ENCODE measurements at regions not wholly inside any gene's neighbourhood (a gene's known extent, or its start where the extent isn't known, plus 50 kb on each side); places are given as distances from the start of the nearest gene placed in this dataset.

GRCh38 chr11:29645373-29645772, 371.5 kb downstream of the KCNA4 start:
- Histone ChIP-seq H3K9me2 (no peaks in the 10 kb centered on the region), H3K4me3 (ENCODE audit: low read depth in 2 of 2, low read length in 1 of 2) (no peak overlapping the region), H3K4me2 (no peak overlapping the region), H3K27me3 (ENCODE audit: insufficient read depth) (no peaks in the 10 kb centered on the region), H3K9ac (no peak overlapping the region), H3K36me3 (replicated peaks in 1 of 2; ENCODE audit: control insufficient read depth in 1 of 2, insufficient read depth in 2 of 2, low read length in 1 of 2) (no peaks in the 10 kb centered on the region), H4K20me1 (ENCODE audit: insufficient read depth) (no peaks in the 10 kb centered on the region), H3F3A (replicated peaks; ENCODE audit: insufficient read depth) (no peaks in the 10 kb centered on the region), H3K4me1 (ENCODE audit: control insufficient read depth in 1 of 2, insufficient read depth in 2 of 2, low read depth in 1 of 2, low read length in 1 of 2) (no peaks in the 10 kb centered on the region), H3K79me2 (ENCODE audit: insufficient read depth) (no peaks in the 10 kb centered on the region), H3K27ac (ENCODE audit: low read depth in 2 of 2, low read length in 1 of 2) (no peak overlapping the region), H2AFZ (ENCODE audit: low read depth) (no peak overlapping the region), H3K9me3 (no peaks in the 10 kb centered on the region)
- 18% methylated on average over 1 of the region's 1 CpG for WGBS (ENCODE audit: low lambda C conversion rate)
- no peak for DNase-seq
- TF ChIP-seq POLR2AphosphoS5 (IDR thresholded peaks at IDR 0.05; ENCODE audit: low read depth, low read length), result no peak
- TF ChIP-seq YY1 (IDR thresholded peaks at IDR 0.05; ENCODE audit: low read depth), result no peak
- no peak for TF ChIP-seq ZBTB33 (IDR thresholded peaks at IDR 0.05; ENCODE audit: borderline replicate concordance, low read depth)
- no peak for TF ChIP-seq GATA2 (CRISPR knock-in tag; IDR thresholded peaks at IDR 0.05)
- ChIA-PET POLR2A (no interaction called here), CTCF (no interaction called here)

DNA sequence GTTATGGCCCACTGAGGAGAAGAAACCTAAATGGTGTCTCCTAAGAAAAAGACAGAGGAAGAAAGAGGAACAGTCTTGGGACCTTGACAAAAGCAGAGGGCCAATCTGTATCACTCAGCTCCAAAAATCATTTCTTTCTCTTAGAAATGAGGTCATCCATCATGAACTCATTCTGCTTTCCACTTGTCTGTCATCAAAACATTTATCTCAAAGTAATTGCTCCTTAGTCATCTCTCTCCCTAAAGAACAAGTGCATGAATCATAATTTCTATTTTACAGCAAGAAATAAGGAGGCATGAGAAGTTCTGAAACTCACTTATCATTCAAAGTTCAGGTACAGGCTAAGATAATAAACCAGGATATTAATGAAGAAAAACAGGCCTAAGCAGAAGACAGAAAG, 375.6 kb downstream of the KCNA4 start:
- no peaks in the 10 kb centered on the region for H3K27me3 ChIP-seq (ENCODE audit: insufficient read depth)
- POLR2A ChIA-PET, result no interaction called here
- no peaks in the 10 kb centered on the region for H4K20me1 ChIP-seq (ENCODE audit: insufficient read depth)
- no peaks in the 10 kb centered on the region for H3K79me2 ChIP-seq (ENCODE audit: insufficient read depth)
- H3K36me3 ChIP-seq (replicated peaks in 1 of 2; ENCODE audit: control insufficient read depth in 1 of 2, insufficient read depth in 2 of 2, low read length in 1 of 2), result no peaks in the 10 kb centered on the region
- TF ChIP-seq EP300 (IDR thresholded peaks at IDR 0.05; ENCODE audit: borderline replicate concordance in 1 of 2, low read depth in 1 of 2, low read length in 1 of 2), result no peak
- no peak for TF ChIP-seq ZBTB33 (IDR thresholded peaks at IDR 0.05; ENCODE audit: borderline replicate concordance, low read depth)
- no peaks in the 10 kb centered on the region for H3K4me1 ChIP-seq (ENCODE audit: control insufficient read depth in 1 of 2, insufficient read depth in 2 of 2, low read depth in 1 of 2, low read length in 1 of 2)
- H3K4me3 ChIP-seq (ENCODE audit: low read depth in 2 of 2, low read length in 1 of 2), result no peak overlapping the region
- no peak overlapping the region for H3K27ac ChIP-seq (ENCODE audit: low read depth in 2 of 2, low read length in 1 of 2)
- H3K9ac ChIP-seq, result no peak overlapping the region
- CTCF ChIA-PET, result interaction anchor here (0.6 kb wide), 1 partner anchor 529 kb away, joined by 3 read pairs; no protein-coding TSS in a partner anchor
- no peak overlapping the region for H3K4me2 ChIP-seq
- H3K9me2 ChIP-seq, result no peaks in the 10 kb centered on the region
- no peaks in the 10 kb centered on the region for H3F3A ChIP-seq (replicated peaks; ENCODE audit: insufficient read depth)
- no peak overlapping the region for H2AFZ ChIP-seq (ENCODE audit: low read depth)
- no peaks in the 10 kb centered on the region for H3K9me3 ChIP-seq
- no peak for DNase-seq

DNA sequence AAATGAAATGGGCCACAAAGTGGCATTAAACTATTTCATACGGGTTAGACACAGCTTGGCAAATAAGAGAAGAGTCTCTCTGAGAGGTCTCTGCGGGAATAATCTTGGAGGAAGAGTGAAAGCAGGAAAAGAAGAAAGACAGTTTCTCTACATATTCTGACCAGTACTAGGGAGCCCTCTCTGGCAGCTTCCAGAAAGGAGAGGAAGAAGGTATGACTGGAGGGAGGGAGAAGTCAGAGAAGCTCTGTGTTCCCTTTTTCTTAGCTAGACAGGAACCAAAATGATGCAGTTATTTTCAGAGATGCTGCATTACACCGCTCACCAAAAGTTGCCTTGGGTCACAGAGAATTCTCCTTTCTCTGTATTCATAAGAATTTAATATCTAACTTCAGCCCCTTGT, 382.1 kb downstream of the KCNA4 start:
- H3K4me3 ChIP-seq (ENCODE audit: low read depth in 2 of 2, low read length in 1 of 2), result no peak overlapping the region
- no peaks in the 10 kb centered on the region for H3K4me1 ChIP-seq (ENCODE audit: control insufficient read depth in 1 of 2, insufficient read depth in 2 of 2, low read depth in 1 of 2, low read length in 1 of 2)
- H3K9me3 ChIP-seq, result no peaks in the 10 kb centered on the region
- H3K9me2 ChIP-seq, result no peaks in the 10 kb centered on the region
- no peaks in the 10 kb centered on the region for H3K36me3 ChIP-seq (replicated peaks in 1 of 2; ENCODE audit: control insufficient read depth in 1 of 2, insufficient read depth in 2 of 2, low read length in 1 of 2)
- H3K79me2 ChIP-seq (ENCODE audit: insufficient read depth), result no peaks in the 10 kb centered on the region
- H3K27ac ChIP-seq (ENCODE audit: low read depth in 2 of 2, low read length in 1 of 2), result no peak overlapping the region
- no peak overlapping the region for H2AFZ ChIP-seq (ENCODE audit: low read depth)
- H3K9ac ChIP-seq, result no peak overlapping the region
- no peak for DNase-seq
- ChIA-PET POLR2A (no interaction called here), CTCF (interaction anchor here (0.8 kb wide), 1 partner anchor 42 kb away, joined by 3 read pairs; no protein-coding TSS in a partner anchor)
- H3F3A ChIP-seq (replicated peaks; ENCODE audit: insufficient read depth), result no peaks in the 10 kb centered on the region
- no peak overlapping the region for H3K4me2 ChIP-seq
- WGBS (ENCODE audit: low lambda C conversion rate), result 4% methylated on average over 3 of the region's 3 CpGs
- H4K20me1 ChIP-seq (ENCODE audit: insufficient read depth), result no peaks in the 10 kb centered on the region
- no peaks in the 10 kb centered on the region for H3K27me3 ChIP-seq (ENCODE audit: insufficient read depth)
- TF ChIP-seq JUND (IDR thresholded peaks at IDR 0.05), result no peak
- no peak for TF ChIP-seq GABPA (IDR thresholded peaks at IDR 0.05; ENCODE audit: low read depth)
- no peak for TF ChIP-seq RXRA (IDR thresholded peaks at IDR 0.05; ENCODE audit: borderline replicate concordance, low read depth)
- TF ChIP-seq POLR2AphosphoS5 (IDR thresholded peaks at IDR 0.05; ENCODE audit: low read depth, low read length), result no peak
- TF ChIP-seq SMC3 (IDR thresholded peaks at IDR 0.05; ENCODE audit: low read depth, low read length), result no peak
- TF ChIP-seq EZH2phosphoT487 (IDR thresholded peaks at IDR 0.05; ENCODE audit: borderline replicate concordance, low read depth), result no peak
- no peak for TF ChIP-seq FOXM1 (IDR thresholded peaks at IDR 0.05; ENCODE audit: low read depth)
- no peak for TF ChIP-seq ELF1 (IDR thresholded peaks at IDR 0.05)
- TF ChIP-seq MAX (IDR thresholded peaks at IDR 0.05; ENCODE audit: low read depth), result no peak
- TF ChIP-seq EP300 (IDR thresholded peaks at IDR 0.05; ENCODE audit: borderline replicate concordance in 1 of 2, low read depth in 1 of 2, low read length in 1 of 2), result no peak
- TF ChIP-seq PBX3 (IDR thresholded peaks at IDR 0.05), result no peak
- no peak for TF ChIP-seq FOXJ3 (CRISPR knock-in tag; IDR thresholded peaks at IDR 0.05)
- no peak for TF ChIP-seq TAF1 (IDR thresholded peaks at IDR 0.05; ENCODE audit: borderline replicate concordance, low read depth, low read length)
- no peak for TF ChIP-seq TCF12 (IDR thresholded peaks at IDR 0.05)
- no peak for TF ChIP-seq YY1 (IDR thresholded peaks at IDR 0.05; ENCODE audit: low read depth)
- no peak for TF ChIP-seq TEAD4 (IDR thresholded peaks at IDR 0.05; ENCODE audit: borderline replicate concordance, insufficient read depth)
- TF ChIP-seq GATA2 (CRISPR knock-in tag; IDR thresholded peaks at IDR 0.05), result no peak
- TF ChIP-seq MXI1 (IDR thresholded peaks at IDR 0.05; ENCODE audit: low read depth, low read length), result no peak
